ENCODE measurements at regions not wholly inside any gene's neighbourhood (a gene's known extent, or its start where the extent isn't known, plus 50 kb on each side); places are given as distances from the start of the nearest gene placed in this dataset.
"Not testable (repeated sequence)": the region's sequence is repeated elsewhere in the genome, so short reads cannot be mapped to it uniquely, and the experiment has no call there.

DNA sequence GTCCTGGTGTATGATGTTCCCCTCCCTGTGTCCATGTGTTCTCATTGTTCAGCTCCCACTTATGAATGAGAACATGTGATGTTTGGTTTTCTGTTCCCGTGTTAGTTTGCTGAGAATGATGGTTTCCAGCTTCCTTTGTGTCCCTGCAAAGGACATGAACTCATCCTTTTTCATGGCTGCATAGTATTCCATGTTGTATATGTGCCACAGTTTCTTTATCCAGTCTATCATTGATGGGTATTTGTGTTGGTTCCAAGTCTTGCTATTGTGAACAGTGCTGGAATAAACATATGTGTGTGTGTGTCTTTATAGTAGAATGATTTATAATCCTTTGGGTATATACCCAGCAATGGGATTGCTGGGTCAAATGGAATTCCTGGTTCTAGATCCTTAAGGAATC, 1427.3 kb upstream of the SLC10A2 start:
- TF ChIP-seq, protein P1, sequence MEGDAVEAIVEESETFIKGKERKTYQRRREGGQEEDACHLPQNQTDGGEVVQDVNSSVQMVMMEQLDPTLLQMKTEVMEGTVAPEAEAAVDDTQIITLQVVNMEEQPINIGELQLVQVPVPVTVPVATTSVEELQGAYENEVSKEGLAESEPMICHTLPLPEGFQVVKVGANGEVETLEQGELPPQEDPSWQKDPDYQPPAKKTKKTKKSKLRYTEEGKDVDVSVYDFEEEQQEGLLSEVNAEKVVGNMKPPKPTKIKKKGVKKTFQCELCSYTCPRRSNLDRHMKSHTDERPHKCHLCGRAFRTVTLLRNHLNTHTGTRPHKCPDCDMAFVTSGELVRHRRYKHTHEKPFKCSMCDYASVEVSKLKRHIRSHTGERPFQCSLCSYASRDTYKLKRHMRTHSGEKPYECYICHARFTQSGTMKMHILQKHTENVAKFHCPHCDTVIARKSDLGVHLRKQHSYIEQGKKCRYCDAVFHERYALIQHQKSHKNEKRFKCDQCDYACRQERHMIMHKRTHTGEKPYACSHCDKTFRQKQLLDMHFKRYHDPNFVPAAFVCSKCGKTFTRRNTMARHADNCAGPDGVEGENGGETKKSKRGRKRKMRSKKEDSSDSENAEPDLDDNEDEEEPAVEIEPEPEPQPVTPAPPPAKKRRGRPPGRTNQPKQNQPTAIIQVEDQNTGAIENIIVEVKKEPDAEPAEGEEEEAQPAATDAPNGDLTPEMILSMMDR (conservative IDR thresholded peaks at IDR 0.05; ENCODE audit: low read depth in 2 of 2): not testable (repeated sequence)
- not testable (repeated sequence) for TF ChIP-seq EZH2 (IDR thresholded peaks at IDR 0.05; ENCODE audit: low read depth, unreplicated experiment); EZH2phosphoT487 (IDR thresholded peaks at IDR 0.05; ENCODE audit: unreplicated experiment); JUNB (IDR thresholded peaks at IDR 0.05; ENCODE audit: unreplicated experiment); CREB1 (CRISPR knock-in tag; IDR thresholded peaks at IDR 0.05; ENCODE audit: low read depth); POLR2AphosphoS5 (IDR thresholded peaks at IDR 0.05; ENCODE audit: low read depth); STAT1 (IDR thresholded peaks at IDR 0.05; ENCODE audit: unreplicated experiment); ZNF114 (CRISPR knock-in tag; IDR thresholded peaks at IDR 0.05); NANOG (IDR thresholded peaks at IDR 0.05; ENCODE audit: borderline replicate concordance)
- TF ChIP-seq, protein P2, sequence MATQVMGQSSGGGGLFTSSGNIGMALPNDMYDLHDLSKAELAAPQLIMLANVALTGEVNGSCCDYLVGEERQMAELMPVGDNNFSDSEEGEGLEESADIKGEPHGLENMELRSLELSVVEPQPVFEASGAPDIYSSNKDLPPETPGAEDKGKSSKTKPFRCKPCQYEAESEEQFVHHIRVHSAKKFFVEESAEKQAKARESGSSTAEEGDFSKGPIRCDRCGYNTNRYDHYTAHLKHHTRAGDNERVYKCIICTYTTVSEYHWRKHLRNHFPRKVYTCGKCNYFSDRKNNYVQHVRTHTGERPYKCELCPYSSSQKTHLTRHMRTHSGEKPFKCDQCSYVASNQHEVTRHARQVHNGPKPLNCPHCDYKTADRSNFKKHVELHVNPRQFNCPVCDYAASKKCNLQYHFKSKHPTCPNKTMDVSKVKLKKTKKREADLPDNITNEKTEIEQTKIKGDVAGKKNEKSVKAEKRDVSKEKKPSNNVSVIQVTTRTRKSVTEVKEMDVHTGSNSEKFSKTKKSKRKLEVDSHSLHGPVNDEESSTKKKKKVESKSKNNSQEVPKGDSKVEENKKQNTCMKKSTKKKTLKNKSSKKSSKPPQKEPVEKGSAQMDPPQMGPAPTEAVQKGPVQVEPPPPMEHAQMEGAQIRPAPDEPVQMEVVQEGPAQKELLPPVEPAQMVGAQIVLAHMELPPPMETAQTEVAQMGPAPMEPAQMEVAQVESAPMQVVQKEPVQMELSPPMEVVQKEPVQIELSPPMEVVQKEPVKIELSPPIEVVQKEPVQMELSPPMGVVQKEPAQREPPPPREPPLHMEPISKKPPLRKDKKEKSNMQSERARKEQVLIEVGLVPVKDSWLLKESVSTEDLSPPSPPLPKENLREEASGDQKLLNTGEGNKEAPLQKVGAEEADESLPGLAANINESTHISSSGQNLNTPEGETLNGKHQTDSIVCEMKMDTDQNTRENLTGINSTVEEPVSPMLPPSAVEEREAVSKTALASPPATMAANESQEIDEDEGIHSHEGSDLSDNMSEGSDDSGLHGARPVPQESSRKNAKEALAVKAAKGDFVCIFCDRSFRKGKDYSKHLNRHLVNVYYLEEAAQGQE (IDR thresholded peaks at IDR 0.05; ENCODE audit: unreplicated experiment): not testable (repeated sequence)
- TF ChIP-seq, protein P3, sequence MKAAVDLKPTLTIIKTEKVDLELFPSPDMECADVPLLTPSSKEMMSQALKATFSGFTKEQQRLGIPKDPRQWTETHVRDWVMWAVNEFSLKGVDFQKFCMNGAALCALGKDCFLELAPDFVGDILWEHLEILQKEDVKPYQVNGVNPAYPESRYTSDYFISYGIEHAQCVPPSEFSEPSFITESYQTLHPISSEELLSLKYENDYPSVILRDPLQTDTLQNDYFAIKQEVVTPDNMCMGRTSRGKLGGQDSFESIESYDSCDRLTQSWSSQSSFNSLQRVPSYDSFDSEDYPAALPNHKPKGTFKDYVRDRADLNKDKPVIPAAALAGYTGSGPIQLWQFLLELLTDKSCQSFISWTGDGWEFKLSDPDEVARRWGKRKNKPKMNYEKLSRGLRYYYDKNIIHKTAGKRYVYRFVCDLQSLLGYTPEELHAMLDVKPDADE (IDR thresholded peaks at IDR 0.05): not testable (repeated sequence)
- TF ChIP-seq, protein P4, sequence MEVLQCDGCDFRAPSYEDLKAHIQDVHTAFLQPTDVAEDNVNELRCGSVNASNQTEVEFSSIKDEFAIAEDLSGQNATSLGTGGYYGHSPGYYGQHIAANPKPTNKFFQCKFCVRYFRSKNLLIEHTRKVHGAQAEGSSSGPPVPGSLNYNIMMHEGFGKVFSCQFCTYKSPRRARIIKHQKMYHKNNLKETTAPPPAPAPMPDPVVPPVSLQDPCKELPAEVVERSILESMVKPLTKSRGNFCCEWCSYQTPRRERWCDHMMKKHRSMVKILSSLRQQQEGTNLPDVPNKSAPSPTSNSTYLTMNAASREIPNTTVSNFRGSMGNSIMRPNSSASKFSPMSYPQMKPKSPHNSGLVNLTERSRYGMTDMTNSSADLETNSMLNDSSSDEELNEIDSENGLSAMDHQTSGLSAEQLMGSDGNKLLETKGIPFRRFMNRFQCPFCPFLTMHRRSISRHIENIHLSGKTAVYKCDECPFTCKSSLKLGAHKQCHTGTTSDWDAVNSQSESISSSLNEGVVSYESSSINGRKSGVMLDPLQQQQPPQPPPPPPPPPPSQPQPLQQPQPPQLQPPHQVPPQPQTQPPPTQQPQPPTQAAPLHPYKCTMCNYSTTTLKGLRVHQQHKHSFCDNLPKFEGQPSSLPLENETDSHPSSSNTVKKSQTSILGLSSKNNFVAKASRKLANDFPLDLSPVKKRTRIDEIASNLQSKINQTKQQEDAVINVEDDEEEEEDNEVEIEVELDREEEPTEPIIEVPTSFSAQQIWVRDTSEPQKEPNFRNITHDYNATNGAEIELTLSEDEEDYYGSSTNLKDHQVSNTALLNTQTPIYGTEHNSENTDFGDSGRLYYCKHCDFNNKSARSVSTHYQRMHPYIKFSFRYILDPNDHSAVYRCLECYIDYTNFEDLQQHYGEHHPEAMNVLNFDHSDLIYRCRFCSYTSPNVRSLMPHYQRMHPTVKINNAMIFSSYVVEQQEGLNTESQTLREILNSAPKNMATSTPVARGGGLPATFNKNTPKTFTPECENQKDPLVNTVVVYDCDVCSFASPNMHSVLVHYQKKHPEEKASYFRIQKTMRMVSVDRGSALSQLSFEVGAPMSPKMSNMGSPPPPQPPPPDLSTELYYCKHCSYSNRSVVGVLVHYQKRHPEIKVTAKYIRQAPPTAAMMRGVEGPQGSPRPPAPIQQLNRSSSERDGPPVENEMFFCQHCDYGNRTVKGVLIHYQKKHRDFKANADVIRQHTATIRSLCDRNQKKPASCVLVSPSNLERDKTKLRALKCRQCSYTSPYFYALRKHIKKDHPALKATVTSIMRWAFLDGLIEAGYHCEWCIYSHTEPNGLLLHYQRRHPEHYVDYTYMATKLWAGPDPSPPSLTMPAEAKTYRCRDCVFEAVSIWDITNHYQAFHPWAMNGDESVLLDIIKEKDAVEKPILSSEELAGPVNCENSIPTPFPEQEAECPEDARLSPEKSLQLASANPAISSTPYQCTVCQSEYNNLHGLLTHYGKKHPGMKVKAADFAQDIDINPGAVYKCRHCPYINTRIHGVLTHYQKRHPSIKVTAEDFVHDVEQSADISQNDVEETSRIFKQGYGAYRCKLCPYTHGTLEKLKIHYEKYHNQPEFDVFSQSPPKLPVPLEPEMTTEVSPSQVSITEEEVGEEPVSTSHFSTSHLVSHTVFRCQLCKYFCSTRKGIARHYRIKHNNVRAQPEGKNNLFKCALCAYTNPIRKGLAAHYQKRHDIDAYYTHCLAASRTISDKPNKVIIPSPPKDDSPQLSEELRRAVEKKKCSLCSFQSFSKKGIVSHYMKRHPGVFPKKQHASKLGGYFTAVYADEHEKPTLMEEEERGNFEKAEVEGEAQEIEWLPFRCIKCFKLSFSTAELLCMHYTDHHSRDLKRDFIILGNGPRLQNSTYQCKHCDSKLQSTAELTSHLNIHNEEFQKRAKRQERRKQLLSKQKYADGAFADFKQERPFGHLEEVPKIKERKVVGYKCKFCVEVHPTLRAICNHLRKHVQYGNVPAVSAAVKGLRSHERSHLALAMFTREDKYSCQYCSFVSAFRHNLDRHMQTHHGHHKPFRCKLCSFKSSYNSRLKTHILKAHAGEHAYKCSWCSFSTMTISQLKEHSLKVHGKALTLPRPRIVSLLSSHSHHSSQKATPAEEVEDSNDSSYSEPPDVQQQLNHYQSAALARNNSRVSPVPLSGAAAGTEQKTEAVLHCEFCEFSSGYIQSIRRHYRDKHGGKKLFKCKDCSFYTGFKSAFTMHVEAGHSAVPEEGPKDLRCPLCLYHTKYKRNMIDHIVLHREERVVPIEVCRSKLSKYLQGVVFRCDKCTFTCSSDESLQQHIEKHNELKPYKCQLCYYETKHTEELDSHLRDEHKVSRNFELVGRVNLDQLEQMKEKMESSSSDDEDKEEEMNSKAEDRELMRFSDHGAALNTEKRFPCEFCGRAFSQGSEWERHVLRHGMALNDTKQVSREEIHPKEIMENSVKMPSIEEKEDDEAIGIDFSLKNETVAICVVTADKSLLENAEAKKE (CRISPR knock-in tag; IDR thresholded peaks at IDR 0.05): not testable (repeated sequence)

All from GM23338 (cell line).